ENCODE measurements at regions not wholly inside any gene's neighbourhood (a gene's known extent, or its start where the extent isn't known, plus 50 kb on each side); places are given as distances from the start of the nearest gene placed in this dataset.

GRCh38 chr2:163364736-163365135 is 371.1 kb downstream of the FIGN start:
- Mint-ChIP-seq H3K4me1 (no peaks in the 10 kb centered on the region), H3K9me3 (peaks cover 12% of the 10 kb centered on the region), H3K27ac (no peak overlapping the region), H3K4me3 (no peak overlapping the region), H3K36me3 (no peaks in the 10 kb centered on the region)
- DNase-seq (ENCODE audit: low spot score in 2 of 2) (no peak), ATAC-seq (no peak)

GRCh38 chr2:163353551-163353950 is 382.3 kb downstream of the FIGN start:
- Mint-ChIP-seq H3K36me3 (no peaks in the 10 kb centered on the region), H3K27ac (no peak overlapping the region), H3K4me3 (no peak overlapping the region), H3K9me3 (peaks cover 23% of the 10 kb centered on the region), H3K4me1 (no peaks in the 10 kb centered on the region)
- no peak for ATAC-seq
- no peak for DNase-seq (ENCODE audit: low spot score in 2 of 2)

GRCh38 chr2:163351966-163352365 is 383.8 kb downstream of the FIGN start:
- Mint-ChIP-seq H3K4me1 (no peaks in the 10 kb centered on the region), H3K4me3 (no peak overlapping the region), H3K27ac (no peak overlapping the region), H3K9me3 (peaks cover 23% of the 10 kb centered on the region), H3K36me3 (no peaks in the 10 kb centered on the region)
- DNase-seq (ENCODE audit: low spot score in 2 of 2) (no peak), ATAC-seq (no peak)

DNA sequence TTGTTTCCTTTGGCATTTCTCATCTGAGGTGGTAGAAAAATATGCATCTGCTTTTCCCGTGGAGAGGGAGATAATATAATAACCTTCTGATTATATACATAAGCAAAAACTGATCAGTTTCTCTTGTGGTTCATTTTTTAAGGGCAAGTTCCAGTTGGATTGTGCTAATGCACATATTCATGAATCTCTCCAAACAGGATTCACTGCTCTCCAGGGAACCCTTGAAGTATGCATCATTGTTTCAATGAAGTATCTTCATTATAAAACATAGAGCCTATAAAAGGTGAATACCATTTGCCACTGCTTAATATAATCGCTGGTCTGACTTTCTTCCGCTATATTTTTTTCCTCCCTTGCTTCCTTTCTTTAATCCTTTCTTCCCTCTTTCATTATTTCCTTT is 384.7 kb downstream of the FIGN start:
- H3K36me3 Mint-ChIP-seq = no peaks in the 10 kb centered on the region
- H3K4me3 Mint-ChIP-seq = no peak overlapping the region
- no peak overlapping the region for H3K27ac Mint-ChIP-seq
- no peaks in the 10 kb centered on the region for H3K4me1 Mint-ChIP-seq
- peaks cover 18% of the 10 kb centered on the region for H3K9me3 Mint-ChIP-seq
- no peak for ATAC-seq
- DNase-seq (ENCODE audit: low spot score in 2 of 2) = no peak

- Mint-ChIP-seq H3K4me1 (no peaks in the 10 kb centered on the region), H3K9me3 (peaks cover 15% of the 10 kb centered on the region), H3K4me3 (no peak overlapping the region), H3K27ac (no peak overlapping the region), H3K36me3 (no peaks in the 10 kb centered on the region)
- no peak for DNase-seq (ENCODE audit: low spot score in 2 of 2)
- no peak for ATAC-seq
Measured at GRCh38 chr2:163348857-163349380, 386.9 kb downstream of the FIGN start.

- Mint-ChIP-seq H3K4me1 (no peaks in the 10 kb centered on the region), H3K9me3 (peaks cover 13% of the 10 kb centered on the region), H3K4me3 (no peak overlapping the region), H3K36me3 (no peaks in the 10 kb centered on the region), H3K27ac (no peak overlapping the region)
- ATAC-seq = peak; percentile 46
- DNase-seq (ENCODE audit: low spot score in 2 of 2) = no peak
Measured at GRCh38 chr2:163347982-163348856, 387.6 kb downstream of the FIGN start.

DNA sequence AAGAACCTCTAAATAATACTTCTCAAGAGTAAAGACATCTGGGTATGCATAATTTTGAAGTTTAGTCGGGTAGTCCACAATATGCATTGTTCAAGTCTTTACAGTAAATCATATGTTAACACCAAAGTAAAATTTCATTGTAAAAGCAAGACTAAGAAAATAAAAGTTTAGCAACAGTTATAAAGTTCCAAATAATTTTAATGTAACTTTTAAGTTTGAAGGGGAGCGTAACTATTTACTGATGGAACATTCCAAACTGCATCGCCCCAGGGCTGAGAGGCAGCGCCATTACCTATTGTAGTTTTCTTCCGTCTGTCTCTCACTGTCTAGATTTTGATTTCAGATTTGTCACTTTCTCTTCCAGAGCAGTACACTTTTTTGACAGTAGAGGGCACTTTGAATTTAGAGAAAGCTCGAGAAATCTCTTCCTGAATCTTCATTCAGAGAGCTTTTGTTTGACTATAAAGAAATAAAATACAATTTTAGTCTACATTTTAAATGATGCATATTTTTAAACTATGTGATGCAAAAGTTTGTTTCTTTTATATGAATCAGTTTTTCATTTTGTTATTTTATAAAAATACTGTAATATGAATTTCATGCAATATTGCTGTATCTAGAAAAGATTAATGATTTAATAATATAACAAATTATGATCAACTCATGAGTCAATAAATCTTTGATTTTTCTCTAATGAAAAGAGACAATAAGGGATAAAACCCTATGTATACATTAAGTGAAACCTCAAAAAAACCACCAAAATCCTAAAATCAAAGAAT is 389.8 kb downstream of the FIGN start:
- DNase-seq (ENCODE audit: low spot score in 2 of 2) (no peak), ATAC-seq (no peak)
- no peaks in the 10 kb centered on the region for H3K36me3 Mint-ChIP-seq
- H3K4me3 Mint-ChIP-seq = no peak overlapping the region
- H3K9me3 Mint-ChIP-seq = peaks cover 15% of the 10 kb centered on the region
- no peaks in the 10 kb centered on the region for H3K4me1 Mint-ChIP-seq
- no peak overlapping the region for H3K27ac Mint-ChIP-seq

- Mint-ChIP-seq H3K36me3 (no peaks in the 10 kb centered on the region), H3K9me3 (peaks cover 21% of the 10 kb centered on the region), H3K4me1 (no peaks in the 10 kb centered on the region), H3K4me3 (no peak overlapping the region), H3K27ac (no peak overlapping the region)
- DNase-seq (ENCODE audit: low spot score in 2 of 2) (no peak), ATAC-seq (no peak)
Measured at GRCh38 chr2:163343316-163343715, 392.5 kb downstream of the FIGN start.

DNA sequence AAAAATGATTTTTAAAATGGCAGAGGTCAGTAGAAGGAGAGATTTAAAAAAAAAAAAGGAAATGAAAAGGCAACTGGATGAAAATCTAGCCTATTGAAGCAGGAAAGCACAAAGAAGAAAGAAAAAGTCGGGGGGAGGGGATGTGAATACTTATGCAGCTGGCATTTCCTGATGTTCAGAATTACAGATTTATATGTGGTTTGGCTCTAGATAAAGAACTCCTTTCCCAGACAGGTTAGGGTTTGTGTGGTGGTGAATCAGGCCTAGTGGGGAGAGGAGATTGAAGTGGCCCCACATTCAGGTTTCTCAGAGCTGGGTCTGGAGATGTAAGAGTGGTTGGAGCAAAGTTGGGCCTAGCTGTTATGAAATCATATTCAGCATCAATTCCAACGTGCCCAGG is 394.4 kb downstream of the FIGN start:
- DNase-seq (ENCODE audit: low spot score in 2 of 2) = no peak

GRCh38 chr2:163338270-163338669 is 397.5 kb downstream of the FIGN start:
- H3K27ac Mint-ChIP-seq = no peak overlapping the region
- no peak overlapping the region for H3K4me3 Mint-ChIP-seq
- no peaks in the 10 kb centered on the region for H3K4me1 Mint-ChIP-seq
- peaks cover 24% of the 10 kb centered on the region for H3K9me3 Mint-ChIP-seq
- no peaks in the 10 kb centered on the region for H3K36me3 Mint-ChIP-seq
- DNase-seq (ENCODE audit: low spot score in 2 of 2) = no peak
- ATAC-seq = no peak

More for the DNA sequence above, 394.4 kb downstream of the FIGN start:
- H3K36me3 Mint-ChIP-seq = no peaks in the 10 kb centered on the region
- H3K27ac Mint-ChIP-seq = no peak overlapping the region
- no peaks in the 10 kb centered on the region for H3K4me1 Mint-ChIP-seq
- H3K9me3 Mint-ChIP-seq = peaks cover 17% of the 10 kb centered on the region
- H3K4me3 Mint-ChIP-seq = no peak overlapping the region
- ATAC-seq = no peak

GRCh38 chr2:163324677-163325076 is 411.1 kb downstream of the FIGN start:
- no peak overlapping the region for H3K27ac Mint-ChIP-seq
- ATAC-seq = no peak

GRCh38 chr2:163319006-163319405 is 416.8 kb downstream of the FIGN start:
- DNase-seq (ENCODE audit: low spot score in 2 of 2) (no peak), ATAC-seq (no peak)
- peaks cover 16% of the 10 kb centered on the region for H3K9me3 Mint-ChIP-seq
- no peak overlapping the region for H3K4me3 Mint-ChIP-seq
- no peak overlapping the region for H3K27ac Mint-ChIP-seq
- no peaks in the 10 kb centered on the region for H3K4me1 Mint-ChIP-seq
- no peaks in the 10 kb centered on the region for H3K36me3 Mint-ChIP-seq

More at GRCh38 chr2:163324677-163325076, 411.1 kb downstream of the FIGN start:
- H3K36me3 Mint-ChIP-seq = no peaks in the 10 kb centered on the region
- DNase-seq (ENCODE audit: low spot score in 2 of 2) = no peak
- H3K4me3 Mint-ChIP-seq = no peak overlapping the region
- H3K9me3 Mint-ChIP-seq = no peaks in the 10 kb centered on the region
- H3K4me1 Mint-ChIP-seq = no peaks in the 10 kb centered on the region

GRCh38 chr2:163314712-163315111 is 421.1 kb downstream of the FIGN start:
- Mint-ChIP-seq H3K4me1 (no peaks in the 10 kb centered on the region), H3K36me3 (no peaks in the 10 kb centered on the region), H3K9me3 (peaks cover 19% of the 10 kb centered on the region), H3K4me3 (no peak overlapping the region), H3K27ac (no peak overlapping the region)
- no peak for ATAC-seq
- DNase-seq (ENCODE audit: low spot score in 2 of 2) = no peak

GRCh38 chr2:163312713-163313112 is 423.1 kb downstream of the FIGN start:
- H3K9me3 Mint-ChIP-seq = peaks cover 10% of the 10 kb centered on the region
- H3K4me1 Mint-ChIP-seq = no peaks in the 10 kb centered on the region
- no peak overlapping the region for H3K27ac Mint-ChIP-seq
- H3K4me3 Mint-ChIP-seq = no peak overlapping the region
- H3K36me3 Mint-ChIP-seq = no peaks in the 10 kb centered on the region
- ATAC-seq = no peak
- DNase-seq (ENCODE audit: low spot score in 2 of 2) = no peak

DNA sequence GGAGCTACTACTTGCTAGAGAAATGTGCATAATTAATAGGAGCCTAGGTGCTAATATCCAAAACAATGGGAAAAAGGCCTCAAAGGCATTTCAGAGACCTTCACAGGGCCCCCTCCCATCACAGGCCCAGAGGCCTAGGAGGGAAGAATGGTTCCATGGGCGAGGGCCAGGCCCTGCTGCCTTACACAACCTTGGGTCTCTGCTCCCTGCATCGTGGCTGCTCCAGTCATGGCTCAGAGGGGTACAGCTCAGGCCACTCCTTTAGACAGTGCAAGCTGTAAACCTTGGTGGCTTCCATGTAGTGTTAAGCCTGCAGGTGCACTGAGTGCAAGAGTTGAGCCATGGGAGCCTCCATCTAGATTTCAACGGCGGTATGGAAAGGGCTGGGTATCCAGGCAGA is 429.2 kb downstream of the FIGN start:
- no peak for ATAC-seq
- peaks cover 12% of the 10 kb centered on the region for H3K9me3 Mint-ChIP-seq
- no peak for DNase-seq (ENCODE audit: low spot score in 2 of 2)
- H3K27ac Mint-ChIP-seq = no peak overlapping the region
- H3K4me3 Mint-ChIP-seq = no peak overlapping the region
- H3K36me3 Mint-ChIP-seq = no peaks in the 10 kb centered on the region
- no peaks in the 10 kb centered on the region for H3K4me1 Mint-ChIP-seq

DNA sequence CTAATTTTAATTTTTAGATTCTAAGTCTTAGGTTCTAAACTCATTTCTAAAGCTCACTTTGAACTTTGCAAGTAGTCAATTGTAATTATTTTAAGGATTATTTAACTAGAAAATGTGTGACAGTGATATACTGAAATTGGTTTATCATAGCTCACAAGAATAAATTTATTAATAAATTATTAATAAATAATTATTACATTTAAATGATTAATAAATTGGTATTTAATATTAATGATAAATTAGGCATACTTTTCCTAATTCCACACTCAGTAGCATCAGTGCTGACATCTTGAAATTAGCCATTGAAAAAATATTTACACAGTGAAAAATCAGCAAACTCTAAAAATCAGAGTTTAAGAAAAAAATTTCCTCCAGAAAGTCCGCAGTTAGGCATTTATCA is 433.7 kb downstream of the FIGN start:
- Mint-ChIP-seq H3K4me3 (no peak overlapping the region), H3K9me3 (peaks cover 9% of the 10 kb centered on the region), H3K27ac (no peak overlapping the region), H3K4me1 (no peaks in the 10 kb centered on the region), H3K36me3 (no peaks in the 10 kb centered on the region)
- DNase-seq (ENCODE audit: low spot score in 2 of 2) = no peak
- ATAC-seq = no peak

Measured in stimulated activated effector memory CD8-positive, alpha-beta T cell treated with anti-CD3 and anti-CD28 coated beads, Interleukin-12 subunit alpha, Interleukin-12 subunit beta, amount 100 ng/mL, for 72 hours (primary cell).